Heart right ventricle (tissue), 16 donors: ENCODE measurements at regions not wholly inside any gene's neighbourhood (a gene's known extent, or its start where the extent isn't known, plus 50 kb on each side); places are given as distances from the start of the nearest gene placed in this dataset.

Experiments
- ATAC-seq, 8 donors: fragments of 200-7000 bp; cut with Tn5 transposase; one replicate each; pipeline ENCODE4 v1.9.1; 2020; ENCODE audit warnings: mild to moderate bottlenecking in 8 of 8, moderate library complexity in 8 of 8, moderate number of reproducible peaks in 1 of 8
- DNase-seq, 2 donors: peaks; one replicate each; pipeline ENCODE4 v3.0.0-alpha.2; 2020
- H3K27ac ChIP-seq, 10 donors: fragments of 200-600 bp; sonication (generic) in 2 of 10; one replicate each; pipeline versions ENCODE4 v1.5.0 to v1.8.0; 2020 to 2022; ENCODE audit warnings: mild to moderate bottlenecking in 3 of 10
- H3K27me3 ChIP-seq, 7 donors: fragments of 200-600 bp; one replicate each; pipeline ENCODE4 v1.8.0; 2021 to 2022; ENCODE audit warnings: mild to moderate bottlenecking in 2 of 7
- H3K36me3 ChIP-seq, 9 donors: fragments of 200-600 bp; sonication (generic) in 1 of 9; one replicate each; pipeline versions ENCODE4 v1.5.0 to v1.8.0; 2020 to 2022; ENCODE audit warnings: mild to moderate bottlenecking in 2 of 9
- H3K4me1 ChIP-seq, 9 donors: fragments of 200-600 bp; sonication (generic) in 1 of 9; one replicate each; pipeline versions ENCODE4 v1.5.0 to v1.8.0; 2020 to 2022; ENCODE audit warnings: mild to moderate bottlenecking in 4 of 9
- H3K4me3 ChIP-seq, 10 donors: fragments of 200-600 bp; sonication (generic) in 2 of 10; one replicate each; pipeline versions ENCODE4 v1.5.0 to v1.8.0; 2020 to 2022; ENCODE audit warnings: mild to moderate bottlenecking in 7 of 10, moderate library complexity in 2 of 10
- H3K9me3 ChIP-seq, 11 donors: fragments of 200-600 bp in 10 of 11; sonication (generic) in 2 of 11; one replicate each; pipeline versions ENCODE4 v1.5.0 to v1.8.0; 2013 to 2022; ENCODE audit warnings: mild to moderate bottlenecking in 2 of 11, control low read depth in 1 of 11, moderate library complexity in 1 of 11
- WGBS, 2 donors: extraction: QIAGEN DNeasy Blood & Tissue Kit; methylation state at CpG; one replicate each; pipeline ENCODE4 v1.1.7; 2013; ENCODE audit warnings: inconsistent platforms in 1 of 2; 5-methylcytosine and 5-hydroxymethylcytosine counted together
- intact Hi-C, 10 donors: fragments of 100-400 bp; cut with DNase I; formaldehyde crosslinking; loops; one replicate each; pipeline versions ENCODE4 v1.11.1 to v1.14.2; 2022
- TF ChIP-seq, protein P1 (sequence below), 9 donors: fragments of 200-600 bp; sonication (generic) in 2 of 9; IDR thresholded peaks; one replicate each; pipeline versions ENCODE4 v1.5.0 to v1.8.0; 2021 to 2022; ENCODE audit warnings: antibody characterized with exemption in 9 of 9, mild to moderate bottlenecking in 5 of 9, moderate library complexity in 1 of 9
- donor health status: Arrhythmogenic right ventricular cardiomyopathy.
- donor health status: ischemic (EF 13 %, LVEDD 7.1; RV severe dilation, severe dysfunction).
- donor health status: healthy with polysubstance abuse.
- donor health status: DM: no; HTN: yes; CAD: no.
- donor health status: DM: no; HTN: no; CAD: no.
- donor health status: ischemic (EF 25% LVEDD 6.9; RV normal size, moderate dysfunction).
- donor health status: ischemic (EF 25% LVEDD 5.7; RV mildly dilated, moderate dysfunction).
- donor health status: healthy.
- donor health status: DM: yes; HTN: yes; CAD: no.
- donor health status: Ischemic cardiomyopathy.
- donor health status: ischemic (EF 35%, LVEDD 5.7; RV mildly dilated, moderate dysfunction).
- donor health status: nonischemic (EF 11% LVEDD 7.7; RV severe dilation, severe dysfunction).
- donor health status: DM: yes; HTN: yes; CAD: no.
- donor health status: PGD.
- donor health status: ischemic (EF 29% LVEDD 5.4; RV normal size, mild dysfunction).
- donor health status: nonischemic (EF 23%, LVEDD 6.1; RV moderate dilation, normal function).

DNA sequence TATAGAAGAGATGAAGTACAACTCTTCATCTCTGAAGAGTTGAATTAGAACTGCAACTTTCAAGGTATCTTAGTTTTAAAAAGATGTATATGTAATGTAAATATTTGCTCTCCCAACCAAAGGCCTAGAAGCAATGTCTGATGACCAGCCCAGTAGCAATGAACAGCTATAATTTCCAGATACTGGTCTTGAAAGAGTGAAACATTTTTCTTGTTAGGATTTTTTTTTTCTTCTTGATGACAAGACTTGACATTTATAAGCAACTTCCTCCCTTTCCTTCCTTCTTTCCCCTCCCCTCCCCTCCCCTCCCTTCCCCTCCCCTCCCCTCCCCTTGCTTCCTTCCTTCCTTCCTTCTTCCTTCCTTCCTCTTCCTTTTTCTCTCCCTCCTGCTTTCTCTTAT lies 423.4 kb downstream of the ZIC1 start:
- Histone ChIP-seq H3K27me3 (no peaks in the 10 kb centered on the region), H3K4me3 (no peak overlapping the region), H3K4me1 (no peaks in the 10 kb centered on the region), H3K36me3 (no peaks in the 10 kb centered on the region), H3K9me3 (no peaks in the 10 kb centered on the region), H3K27ac (no peak overlapping the region)
- TF ChIP-seq, protein P1, sequence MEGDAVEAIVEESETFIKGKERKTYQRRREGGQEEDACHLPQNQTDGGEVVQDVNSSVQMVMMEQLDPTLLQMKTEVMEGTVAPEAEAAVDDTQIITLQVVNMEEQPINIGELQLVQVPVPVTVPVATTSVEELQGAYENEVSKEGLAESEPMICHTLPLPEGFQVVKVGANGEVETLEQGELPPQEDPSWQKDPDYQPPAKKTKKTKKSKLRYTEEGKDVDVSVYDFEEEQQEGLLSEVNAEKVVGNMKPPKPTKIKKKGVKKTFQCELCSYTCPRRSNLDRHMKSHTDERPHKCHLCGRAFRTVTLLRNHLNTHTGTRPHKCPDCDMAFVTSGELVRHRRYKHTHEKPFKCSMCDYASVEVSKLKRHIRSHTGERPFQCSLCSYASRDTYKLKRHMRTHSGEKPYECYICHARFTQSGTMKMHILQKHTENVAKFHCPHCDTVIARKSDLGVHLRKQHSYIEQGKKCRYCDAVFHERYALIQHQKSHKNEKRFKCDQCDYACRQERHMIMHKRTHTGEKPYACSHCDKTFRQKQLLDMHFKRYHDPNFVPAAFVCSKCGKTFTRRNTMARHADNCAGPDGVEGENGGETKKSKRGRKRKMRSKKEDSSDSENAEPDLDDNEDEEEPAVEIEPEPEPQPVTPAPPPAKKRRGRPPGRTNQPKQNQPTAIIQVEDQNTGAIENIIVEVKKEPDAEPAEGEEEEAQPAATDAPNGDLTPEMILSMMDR (IDR thresholded peaks at IDR 0.05), result no peak
- ATAC-seq, result no peak
- intact Hi-C loops, result no loop called here
- DNase-seq, result no peak

DNA sequence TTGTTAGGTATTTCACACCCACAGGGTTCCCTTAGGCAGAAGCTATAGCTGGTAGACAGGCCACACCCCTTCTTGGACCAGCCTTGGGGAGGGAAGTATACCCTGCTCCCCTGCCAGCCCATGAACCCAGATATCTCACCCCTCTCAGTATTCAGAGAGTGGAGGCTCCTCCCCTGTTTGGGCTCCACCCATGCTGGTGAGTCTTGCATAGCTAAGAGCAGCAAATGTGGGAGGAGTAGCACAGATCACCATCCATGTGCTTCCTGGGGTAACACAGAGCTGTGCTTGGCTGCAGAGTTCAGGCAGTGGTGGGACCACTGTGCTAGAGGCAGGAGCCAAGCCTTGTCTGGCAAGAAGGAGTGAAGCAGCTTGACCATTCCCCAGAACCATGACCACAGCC lies 427.2 kb downstream of the ZIC1 start:
- no peak overlapping the region for H3K4me3 ChIP-seq
- H3K27me3 ChIP-seq, result no peaks in the 10 kb centered on the region
- DNase-seq (no peak), ATAC-seq (peak in 1 of 8 donors; percentile 13)
- intact Hi-C loops, result no loop called here
- no peaks in the 10 kb centered on the region for H3K36me3 ChIP-seq
- H3K27ac ChIP-seq, result no peak overlapping the region
- TF ChIP-seq, protein P1 (IDR thresholded peaks at IDR 0.05), result no peak
- no peaks in the 10 kb centered on the region for H3K4me1 ChIP-seq
- no peaks in the 10 kb centered on the region for H3K9me3 ChIP-seq

DNA sequence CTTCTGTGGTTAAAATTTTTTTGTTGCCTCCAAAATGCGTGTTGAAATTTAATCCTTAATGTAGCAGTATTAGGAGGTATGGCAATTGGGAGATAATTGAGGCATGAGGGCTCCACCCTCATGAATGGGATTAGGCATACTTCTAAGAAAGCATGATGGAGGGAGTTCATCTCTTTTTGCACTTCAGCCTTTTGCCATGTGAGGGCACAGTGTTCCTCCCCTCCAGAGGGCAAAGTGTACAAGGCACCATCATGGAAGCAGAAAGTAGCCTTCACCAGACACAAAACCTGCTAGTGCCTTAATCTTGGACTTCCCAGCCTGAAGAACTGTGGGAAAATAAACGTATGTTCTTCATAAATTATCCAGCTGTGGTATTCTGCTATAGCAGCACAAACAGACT lies 429.5 kb downstream of the ZIC1 start:
- no peaks in the 10 kb centered on the region for H3K36me3 ChIP-seq
- H3K9me3 ChIP-seq, result no peaks in the 10 kb centered on the region
- WGBS, 2 donors, result 81 to 90% methylated on average over 2 of the region's 2 CpGs
- H3K4me1 ChIP-seq, result no peaks in the 10 kb centered on the region
- DNase-seq (no peak), ATAC-seq (no peak)
- H3K4me3 ChIP-seq, result no peak overlapping the region
- H3K27me3 ChIP-seq, result no peaks in the 10 kb centered on the region
- TF ChIP-seq, protein P1 (IDR thresholded peaks at IDR 0.05), result no peak
- intact Hi-C loops, result no loop called here
- no peak overlapping the region for H3K27ac ChIP-seq

DNA sequence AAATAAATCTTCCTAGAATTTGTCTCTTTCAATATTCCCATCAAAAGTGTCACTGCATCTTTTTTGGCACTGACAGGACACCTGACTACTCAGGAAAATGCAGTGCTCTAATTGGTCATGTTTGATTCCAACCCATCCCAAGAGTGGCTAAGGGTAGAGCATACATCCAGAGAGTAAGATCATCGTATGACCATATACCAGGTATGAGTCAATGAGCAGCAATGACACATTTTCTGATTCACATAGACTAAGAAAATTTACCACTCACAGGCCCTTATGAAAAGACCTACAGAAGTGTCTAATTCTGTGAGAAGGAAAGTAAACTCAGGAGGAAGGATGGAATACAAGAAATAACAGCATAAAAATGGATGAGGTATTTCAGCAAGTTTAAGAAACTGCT lies 434.2 kb downstream of the ZIC1 start:
- H3K4me3 ChIP-seq, result no peak overlapping the region
- H3K36me3 ChIP-seq, result no peaks in the 10 kb centered on the region
- H3K27me3 ChIP-seq, result no peaks in the 10 kb centered on the region
- WGBS, 2 donors, result 92 to 98% methylated on average over 1 of the region's 1 CpG
- no peak overlapping the region for H3K27ac ChIP-seq
- no peaks in the 10 kb centered on the region for H3K4me1 ChIP-seq
- DNase-seq (no peak), ATAC-seq (no peak)
- no peaks in the 10 kb centered on the region for H3K9me3 ChIP-seq
- intact Hi-C loops, result no loop called here
- TF ChIP-seq, protein P1 (IDR thresholded peaks at IDR 0.05), result no peak

- no peaks in the 10 kb centered on the region for H3K9me3 ChIP-seq
- H3K4me3 ChIP-seq, result no peak overlapping the region
- no peaks in the 10 kb centered on the region for H3K4me1 ChIP-seq
- WGBS, 2 donors, result 62 to 86% methylated on average over 4 of the region's 4 CpGs
- ATAC-seq (no peak), DNase-seq (no peak)
- TF ChIP-seq, protein P1 (IDR thresholded peaks at IDR 0.05), result no peak
- H3K27ac ChIP-seq, result no peak overlapping the region
- H3K36me3 ChIP-seq, result no peaks in the 10 kb centered on the region
- H3K27me3 ChIP-seq, result no peaks in the 10 kb centered on the region
- intact Hi-C loops, result no loop called here
These were observed 437.1 kb downstream of the ZIC1 start for GRCh38 chr3:147846293-147846692.
